Psoas muscle (tissue), 7 donors: ENCODE measurements at regions not wholly inside any gene's neighbourhood (a gene's known extent, or its start where the extent isn't known, plus 50 kb on each side); places are given as distances from the start of the nearest gene placed in this dataset.
A peak's percentile ranks its signal among the peaks of the same experiment; 100 is the strongest.

Source experiments
- ATAC-seq, 4 donors: fragments of 200-7000 bp; cut with Tn5 transposase; one replicate each; pipeline ENCODE4 v1.9.1; 2020; ENCODE audit warnings: moderate library complexity in 3 of 4, mild to moderate bottlenecking in 2 of 4
- DNase-seq, 2 donors: peaks; one replicate each; pipeline ENCODE4 v3.0.0-alpha.2; 2020
- H3K27ac ChIP-seq: fragments of 200-600 bp; one replicate; pipeline ENCODE4 v1.8.0; 2022
- H3K27me3 ChIP-seq, 3 donors: fragments of 200-600 bp in 1 of 3; one replicate each; pipeline versions ENCODE4 v1.6.1 to v1.8.0; 2013 to 2022; ENCODE audit warnings: low read length in 2 of 3, mild to moderate bottlenecking in 2 of 3, moderate library complexity in 1 of 3; ENCODE audit not compliant: insufficient read depth in 3 of 3
- H3K36me3 ChIP-seq, 2 donors: fragments of 200-600 bp in 1 of 2; one replicate each; pipeline versions ENCODE4 v1.6.1 to v1.8.0; 2013 to 2022; ENCODE audit warnings: low read depth in 1 of 2, mild to moderate bottlenecking in 1 of 2, moderate library complexity in 1 of 2; ENCODE audit not compliant: insufficient read depth in 1 of 2
- H3K4me1 ChIP-seq: fragments of 200-600 bp; one replicate; pipeline ENCODE4 v1.8.0; 2022
- H3K4me3 ChIP-seq: fragments of 200-600 bp; one replicate; pipeline ENCODE4 v1.8.0; 2022; ENCODE audit warnings: mild to moderate bottlenecking
- H3K9me3 ChIP-seq: fragments of 200-600 bp; one replicate; pipeline ENCODE4 v1.8.0; 2022
- CTCF ChIP-seq: fragments of 200-600 bp; IDR thresholded peaks from one replicate; pipeline ENCODE4 v1.8.0; 2022; ENCODE audit warnings: antibody characterized with exemption
- WGBS, 3 donors: extraction: QIAGEN DNeasy Blood & Tissue Kit; methylation state at CpG; one replicate each; pipeline versions ENCODE4 v1.1.6 to v1.1.7; 2013; 5-methylcytosine and 5-hydroxymethylcytosine counted together
- intact Hi-C, 2 donors: fragments of 100-400 bp; cut with DNase I; formaldehyde crosslinking; loops; one replicate each; pipeline versions ENCODE4 v1.11.0 to v1.14.2; 2022
- donor health status: healthy with polysubstance abuse.
- donor health status: DM: no; HTN: no; CAD: no; lungs with moderate emphysema.
- donor health status: Bipolar disorder and iron deficiency.
- donor health status: healthy.
- donor health status: DM: yes; HTN: yes; CAD: no.
- donor health status: DM: no; HTN: no; CAD: no.
- donor health status: DM: yes; HTN: yes; CAD: no.

- intact Hi-C loops = no loop called here
- Histone ChIP-seq H3K4me1 (no peaks in the 10 kb centered on the region), H3K27ac (no peak overlapping the region), H3K36me3 (no peaks in the 10 kb centered on the region), H3K27me3 (peaks cover 0 to 7% (median 6%) of the 10 kb centered on the region in 3 donors), H3K4me3 (no peak overlapping the region), H3K9me3 (no peaks in the 10 kb centered on the region)
- ATAC-seq = no peak
- WGBS, 3 donors = 84 to 87% (median 87%) methylated on average over 16 to 21 of the region's 21 CpGs
- TF ChIP-seq CTCF = no peak
- peak in 1 of 2 donors; percentile 39 for DNase-seq
Measured at GRCh38 chr4:3669553-3669949, 96.6 kb upstream of the ADRA2C start.

GRCh38 chr4:3668825-3669552, 97.2 kb upstream of the ADRA2C start:
- no peak for TF ChIP-seq CTCF
- Histone ChIP-seq H3K4me1 (no peaks in the 10 kb centered on the region), H3K27ac (no peak overlapping the region), H3K27me3 (peaks cover 0 to 10% (median 6%) of the 10 kb centered on the region in 3 donors), H3K4me3 (no peak overlapping the region), H3K36me3 (no peaks in the 10 kb centered on the region), H3K9me3 (no peaks in the 10 kb centered on the region)
- intact Hi-C loops = no loop called here
- 86 to 90% (median 89%) methylated on average over 27 of the region's 27 CpGs for WGBS, 3 donors
- DNase-seq (no peak), ATAC-seq (no peak)

- Histone ChIP-seq H3K4me1 (no peaks in the 10 kb centered on the region), H3K27me3 (peaks cover 0 to 10% (median 3%) of the 10 kb centered on the region in 3 donors), H3K36me3 (no peaks in the 10 kb centered on the region), H3K9me3 (no peaks in the 10 kb centered on the region), H3K27ac (no peak overlapping the region), H3K4me3 (no peak overlapping the region)
- ATAC-seq (no peak), DNase-seq (no peak)
- no peak for TF ChIP-seq CTCF
- WGBS, 3 donors = 80 to 82% (median 82%) methylated on average over 7 of the region's 7 CpGs
- intact Hi-C loops = no loop called here
Measured at GRCh38 chr4:3667258-3667657, 98.9 kb upstream of the ADRA2C start.

GRCh38 chr4:3666263-3666662, 99.9 kb upstream of the ADRA2C start:
- Histone ChIP-seq H3K9me3 (no peaks in the 10 kb centered on the region), H3K36me3 (no peaks in the 10 kb centered on the region), H3K27ac (no peak overlapping the region), H3K27me3 (peaks cover 0 to 20% (median 3%) of the 10 kb centered on the region in 3 donors), H3K4me1 (no peaks in the 10 kb centered on the region), H3K4me3 (no peak overlapping the region)
- intact Hi-C loops = no loop called here
- no peak for TF ChIP-seq CTCF
- WGBS, 3 donors = 91 to 98% (median 92%) methylated on average over 6 of the region's 6 CpGs
- DNase-seq = no peak
- ATAC-seq = no peak
